Fibroblast of lung (primary cell): ENCODE measurements at regions not wholly inside any gene's neighbourhood (a gene's known extent, or its start where the extent isn't known, plus 50 kb on each side); places are given as distances from the start of the nearest gene placed in this dataset.
"Not testable (repeated sequence)": the region's sequence is repeated elsewhere in the genome, so short reads cannot be mapped to it uniquely, and the experiment has no call there.

Experiments used
- DNase-seq, 2 donors: peaks; one replicate each; pipeline versions ENCODE4 v3.0.0 to v3.0.0-alpha.2; 2010; ENCODE audit warnings: low read depth in 2 of 2
- H2AFZ ChIP-seq: 2 replicates; pipeline ENCODE4 v1.5.1; 2012; ENCODE audit warnings: low read length, control low read depth, inconsistent platforms
- H3K27ac ChIP-seq: 2 replicates; pipeline ENCODE4 v1.5.1; 2011; ENCODE audit warnings: low read length, control low read depth; ENCODE audit not compliant: insufficient read depth
- H3K27me3 ChIP-seq: 2 replicates; pipeline ENCODE4 v1.5.1; 2011; ENCODE audit warnings: mild to moderate bottlenecking, low read length; ENCODE audit not compliant: control insufficient read depth, insufficient read depth
- H3K36me3 ChIP-seq: 2 replicates; pipeline ENCODE4 v1.5.1; 2011; ENCODE audit warnings: low read length; ENCODE audit not compliant: control insufficient read depth, insufficient read depth
- H3K4me1 ChIP-seq: 2 replicates; pipeline ENCODE4 v1.5.1; 2011; ENCODE audit warnings: low read length; ENCODE audit not compliant: control insufficient read depth, insufficient read depth; ENCODE audit errors: extremely low read depth
- H3K4me2 ChIP-seq: 2 replicates; pipeline ENCODE4 v1.5.1; 2011; ENCODE audit warnings: low read length, control low read depth; ENCODE audit not compliant: insufficient read depth; ENCODE audit errors: extremely low read depth
- H3K4me3 ChIP-seq, 4 experiments: fragments of 200-600 bp in 1 of 4; sonication (generic) in 1 of 4; replicated peaks in 1 of 4; 2 replicates each; pipeline ENCODE4 v1.5.1; 2011 to 2016; ENCODE audit warnings: low read length in 4 of 4, low read depth in 3 of 4, mild to moderate bottlenecking in 3 of 4, control low read depth in 2 of 4, inconsistent platforms in 1 of 4, mixed read lengths in 1 of 4; ENCODE audit not compliant: insufficient read depth in 1 of 4; ENCODE audit errors: control extremely low read depth in 1 of 4
- H3K79me2 ChIP-seq: 2 replicates; pipeline ENCODE4 v1.5.1; 2012; ENCODE audit warnings: mild to moderate bottlenecking, low read length, inconsistent platforms; ENCODE audit not compliant: control insufficient read depth, insufficient read depth
- H3K9ac ChIP-seq: 2 replicates; pipeline ENCODE4 v1.5.1; 2011; ENCODE audit warnings: mild to moderate bottlenecking, low read length, control low read depth; ENCODE audit not compliant: insufficient read depth
- H3K9me3 ChIP-seq: 2 replicates; pipeline ENCODE4 v1.5.1; 2012; ENCODE audit warnings: low read depth, low read length; ENCODE audit not compliant: control insufficient read depth, insufficient read depth
- H4K20me1 ChIP-seq: 2 replicates; pipeline ENCODE4 v1.5.1; 2011; ENCODE audit warnings: low read length; ENCODE audit not compliant: control insufficient read depth, insufficient read depth; ENCODE audit errors: extremely low read depth
- EZH2 ChIP-seq: IDR thresholded peaks from 2 replicates; pipeline ENCODE4 v1.5.1; 2012; ENCODE audit warnings: low read length, control low read depth, mild to moderate bottlenecking; ENCODE audit errors: missing control alignments
- TF ChIP-seq, protein P1 (sequence below), 2 donors: IDR thresholded peaks in 1 of 2; conservative IDR thresholded peaks in 1 of 2; 1 replicate in 1 of 2; 2 replicates in 1 of 2; pipeline ENCODE4 v1.5.1; 2011 to 2012; ENCODE audit warnings: low read length in 2 of 2, control low read depth in 1 of 2, inconsistent platforms in 1 of 2, low read depth in 1 of 2, mild to moderate bottlenecking in 1 of 2

DNA sequence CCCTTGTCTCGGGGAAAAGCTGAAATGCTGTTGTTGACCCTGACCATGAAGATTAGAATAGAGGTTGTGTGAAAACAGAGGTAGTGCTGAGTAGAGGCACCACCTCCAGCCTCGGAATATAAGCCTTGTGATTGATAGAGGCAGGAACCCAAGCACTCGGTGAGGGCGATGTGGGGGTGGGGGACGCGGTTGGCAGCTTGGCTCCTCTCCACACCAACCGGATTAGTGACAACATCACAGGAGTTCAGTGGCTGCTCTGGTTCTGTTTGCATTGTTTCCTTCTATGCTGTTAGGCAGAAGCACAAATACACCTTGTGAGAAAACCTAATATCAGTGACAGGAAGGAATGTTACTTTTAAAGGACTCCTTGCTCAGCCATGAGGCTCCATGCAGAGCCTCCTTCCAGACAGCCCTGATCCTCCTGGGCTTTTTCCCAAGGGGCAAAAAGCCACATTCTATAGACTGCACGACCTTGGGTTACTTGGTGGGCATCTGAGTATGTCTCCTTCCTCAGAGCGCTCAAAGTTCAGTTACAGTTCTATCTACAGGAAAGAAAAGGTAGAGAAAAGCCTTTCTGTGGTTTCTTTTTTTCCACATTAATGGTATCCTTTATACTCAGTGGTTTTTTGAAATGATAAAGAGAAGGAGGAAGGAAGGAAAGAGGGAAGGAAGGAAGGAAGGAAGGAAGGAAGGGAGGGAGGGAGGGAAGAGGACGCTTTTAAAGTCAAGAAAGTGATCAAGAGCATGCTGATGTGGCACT, 150.4 kb upstream of the NOCT start:
- no peak overlapping the region for H2AFZ ChIP-seq
- DNase-seq, result no peak

GRCh38 chr4:138863160-138863559, 152.4 kb upstream of the NOCT start:
- no peaks in the 10 kb centered on the region for H3K4me1 ChIP-seq
- H3K4me2 ChIP-seq, result no peak overlapping the region
- TF ChIP-seq, protein P1, sequence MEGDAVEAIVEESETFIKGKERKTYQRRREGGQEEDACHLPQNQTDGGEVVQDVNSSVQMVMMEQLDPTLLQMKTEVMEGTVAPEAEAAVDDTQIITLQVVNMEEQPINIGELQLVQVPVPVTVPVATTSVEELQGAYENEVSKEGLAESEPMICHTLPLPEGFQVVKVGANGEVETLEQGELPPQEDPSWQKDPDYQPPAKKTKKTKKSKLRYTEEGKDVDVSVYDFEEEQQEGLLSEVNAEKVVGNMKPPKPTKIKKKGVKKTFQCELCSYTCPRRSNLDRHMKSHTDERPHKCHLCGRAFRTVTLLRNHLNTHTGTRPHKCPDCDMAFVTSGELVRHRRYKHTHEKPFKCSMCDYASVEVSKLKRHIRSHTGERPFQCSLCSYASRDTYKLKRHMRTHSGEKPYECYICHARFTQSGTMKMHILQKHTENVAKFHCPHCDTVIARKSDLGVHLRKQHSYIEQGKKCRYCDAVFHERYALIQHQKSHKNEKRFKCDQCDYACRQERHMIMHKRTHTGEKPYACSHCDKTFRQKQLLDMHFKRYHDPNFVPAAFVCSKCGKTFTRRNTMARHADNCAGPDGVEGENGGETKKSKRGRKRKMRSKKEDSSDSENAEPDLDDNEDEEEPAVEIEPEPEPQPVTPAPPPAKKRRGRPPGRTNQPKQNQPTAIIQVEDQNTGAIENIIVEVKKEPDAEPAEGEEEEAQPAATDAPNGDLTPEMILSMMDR (conservative IDR thresholded peaks at IDR 0.05 in 1 of 2, IDR thresholded peaks at IDR 0.05 in 1 of 2; ENCODE audit: low read depth in 1 of 2, low read length in 2 of 2), result no peak
- no peak for TF ChIP-seq EZH2

More for the DNA sequence above, 150.4 kb upstream of the NOCT start:
- H3K9ac ChIP-seq, result no peak overlapping the region
- no peaks in the 10 kb centered on the region for H3K4me1 ChIP-seq
- H3K4me2 ChIP-seq, result no peak overlapping the region
- no peaks in the 10 kb centered on the region for H3K79me2 ChIP-seq
- H3K27me3 ChIP-seq, result no peaks in the 10 kb centered on the region
- H3K36me3 ChIP-seq, result no peaks in the 10 kb centered on the region
- no peaks in the 10 kb centered on the region for H3K9me3 ChIP-seq
- H3K4me3 ChIP-seq, result no peak overlapping the region
- no peaks in the 10 kb centered on the region for H4K20me1 ChIP-seq
- TF ChIP-seq EZH2, result no peak
- TF ChIP-seq, protein P1 (conservative IDR thresholded peaks at IDR 0.05 in 1 of 2, IDR thresholded peaks at IDR 0.05 in 1 of 2; ENCODE audit: low read depth in 1 of 2, low read length in 2 of 2), result no peak
- H3K27ac ChIP-seq, result no peak overlapping the region

GRCh38 chr4:138861135-138861534, 154.4 kb upstream of the NOCT start:
- no peak for TF ChIP-seq EZH2
- TF ChIP-seq, protein P1 (conservative IDR thresholded peaks at IDR 0.05 in 1 of 2, IDR thresholded peaks at IDR 0.05 in 1 of 2; ENCODE audit: low read depth in 1 of 2, low read length in 2 of 2), result no peak
- Histone ChIP-seq H3K79me2 (no peaks in the 10 kb centered on the region), H3K4me2 (no peak overlapping the region), H4K20me1 (no peaks in the 10 kb centered on the region), H3K27ac (no peak overlapping the region), H3K4me1 (no peaks in the 10 kb centered on the region), H3K9ac (no peak overlapping the region), H3K9me3 (no peaks in the 10 kb centered on the region), H2AFZ (no peak overlapping the region), H3K27me3 (peaks cover 1% of the 10 kb centered on the region), H3K36me3 (no peaks in the 10 kb centered on the region), H3K4me3 (no peak overlapping the region)
- DNase-seq, result peak in 1 of 2 donors; percentile 80

More at GRCh38 chr4:138863160-138863559, 152.4 kb upstream of the NOCT start:
- no peaks in the 10 kb centered on the region for H4K20me1 ChIP-seq
- no peaks in the 10 kb centered on the region for H3K79me2 ChIP-seq
- no peaks in the 10 kb centered on the region for H3K36me3 ChIP-seq
- H3K4me3 ChIP-seq, result no peak overlapping the region
- no peak overlapping the region for H3K27ac ChIP-seq
- H3K9ac ChIP-seq, result no peak overlapping the region
- DNase-seq, result no peak
- H2AFZ ChIP-seq, result no peak overlapping the region
- H3K27me3 ChIP-seq, result no peaks in the 10 kb centered on the region
- no peaks in the 10 kb centered on the region for H3K9me3 ChIP-seq

DNA sequence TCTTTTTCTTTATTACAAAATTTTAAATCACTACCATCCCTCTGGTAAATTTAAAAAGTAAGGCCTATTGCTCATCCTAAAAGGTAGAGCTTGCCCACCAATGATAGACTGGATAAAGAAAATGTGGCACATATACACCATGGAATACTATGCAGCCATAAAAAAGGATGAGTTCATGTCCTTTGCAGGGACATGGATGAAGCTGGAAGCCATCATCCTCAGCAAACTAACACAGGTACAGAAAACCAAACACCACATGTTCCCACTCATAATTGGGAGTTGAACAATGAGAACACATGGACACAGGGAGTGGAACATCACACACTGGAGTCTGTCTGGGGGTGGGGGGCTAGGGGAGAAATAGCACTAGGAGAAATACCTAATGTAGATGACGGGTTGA, 155.2 kb upstream of the NOCT start:
- not testable (repeated sequence) for H3K79me2 ChIP-seq, H3K4me1 ChIP-seq, H3K9me3 ChIP-seq, DNase-seq, H3K27me3 ChIP-seq, H3K9ac ChIP-seq, H4K20me1 ChIP-seq, H3K4me2 ChIP-seq, H3K36me3 ChIP-seq, H3K4me3 ChIP-seq, H3K27ac ChIP-seq, H2AFZ ChIP-seq
